AG04449 (cell line): ENCODE measurements at regions not wholly inside any gene's neighbourhood (a gene's known extent, or its start where the extent isn't known, plus 50 kb on each side); places are given as distances from the start of the nearest gene placed in this dataset.

Source experiments
- CTCF ChIA-PET: fragments of 350-600 bp; formaldehyde crosslinking; extraction: SDS; loops from one replicate; lab custom pipeline; 2021; ENCODE audit warnings: antibody characterized with exemption; lab: Yijun Ruan, JAX
- POLR2A ChIA-PET: fragments of 400-600, 350-600 bp; formaldehyde crosslinking; extraction: SDS; loops from one replicate; lab custom pipeline; 2020; ENCODE audit warnings: antibody characterized with exemption, inconsistent platforms; lab: Yijun Ruan, JAX
- DNase-seq: peaks from one replicate; pipeline ENCODE4 v3.0.0-alpha.2; 2010; ENCODE audit warnings: low read depth, low spot score
- H3K4me3 ChIP-seq: 2 replicates; pipeline ENCODE4 v1.5.1; 2011; ENCODE audit warnings: low read depth, mild to moderate bottlenecking, control low read depth, low read length
- TF ChIP-seq, protein P1 (sequence below): IDR thresholded peaks from one replicate; pipeline ENCODE4 v1.5.1; 2011; ENCODE audit warnings: mild to moderate bottlenecking, moderate library complexity, low read length, control low read depth, inconsistent platforms; ENCODE audit not compliant: insufficient read depth; ENCODE audit errors: missing control alignments

DNA sequence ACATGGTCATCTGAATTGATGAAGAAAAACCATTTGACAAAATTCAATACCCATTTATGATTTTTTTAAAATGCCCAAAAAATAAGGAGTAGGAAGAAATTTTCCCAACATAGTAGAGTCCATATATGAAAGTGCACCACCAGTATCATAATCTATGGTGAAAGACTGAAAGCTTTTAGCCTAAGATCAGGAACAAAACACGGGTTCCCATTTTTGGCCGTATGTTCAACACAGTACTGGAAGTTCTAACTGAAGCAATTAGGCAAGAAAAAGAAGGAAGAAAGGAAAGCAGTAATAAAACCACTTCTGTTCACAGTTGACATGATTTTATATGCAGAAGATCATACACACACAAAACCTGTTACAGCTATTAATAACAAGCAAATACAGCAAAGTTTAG lies 227.8 kb upstream of the RAB4A start:
- CTCF ChIA-PET, result no interaction called here
- no peak for DNase-seq
- POLR2A ChIA-PET, result no interaction called here
- no peak overlapping the region for H3K4me3 ChIP-seq
- TF ChIP-seq, protein P1, sequence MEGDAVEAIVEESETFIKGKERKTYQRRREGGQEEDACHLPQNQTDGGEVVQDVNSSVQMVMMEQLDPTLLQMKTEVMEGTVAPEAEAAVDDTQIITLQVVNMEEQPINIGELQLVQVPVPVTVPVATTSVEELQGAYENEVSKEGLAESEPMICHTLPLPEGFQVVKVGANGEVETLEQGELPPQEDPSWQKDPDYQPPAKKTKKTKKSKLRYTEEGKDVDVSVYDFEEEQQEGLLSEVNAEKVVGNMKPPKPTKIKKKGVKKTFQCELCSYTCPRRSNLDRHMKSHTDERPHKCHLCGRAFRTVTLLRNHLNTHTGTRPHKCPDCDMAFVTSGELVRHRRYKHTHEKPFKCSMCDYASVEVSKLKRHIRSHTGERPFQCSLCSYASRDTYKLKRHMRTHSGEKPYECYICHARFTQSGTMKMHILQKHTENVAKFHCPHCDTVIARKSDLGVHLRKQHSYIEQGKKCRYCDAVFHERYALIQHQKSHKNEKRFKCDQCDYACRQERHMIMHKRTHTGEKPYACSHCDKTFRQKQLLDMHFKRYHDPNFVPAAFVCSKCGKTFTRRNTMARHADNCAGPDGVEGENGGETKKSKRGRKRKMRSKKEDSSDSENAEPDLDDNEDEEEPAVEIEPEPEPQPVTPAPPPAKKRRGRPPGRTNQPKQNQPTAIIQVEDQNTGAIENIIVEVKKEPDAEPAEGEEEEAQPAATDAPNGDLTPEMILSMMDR, result no peak

DNA sequence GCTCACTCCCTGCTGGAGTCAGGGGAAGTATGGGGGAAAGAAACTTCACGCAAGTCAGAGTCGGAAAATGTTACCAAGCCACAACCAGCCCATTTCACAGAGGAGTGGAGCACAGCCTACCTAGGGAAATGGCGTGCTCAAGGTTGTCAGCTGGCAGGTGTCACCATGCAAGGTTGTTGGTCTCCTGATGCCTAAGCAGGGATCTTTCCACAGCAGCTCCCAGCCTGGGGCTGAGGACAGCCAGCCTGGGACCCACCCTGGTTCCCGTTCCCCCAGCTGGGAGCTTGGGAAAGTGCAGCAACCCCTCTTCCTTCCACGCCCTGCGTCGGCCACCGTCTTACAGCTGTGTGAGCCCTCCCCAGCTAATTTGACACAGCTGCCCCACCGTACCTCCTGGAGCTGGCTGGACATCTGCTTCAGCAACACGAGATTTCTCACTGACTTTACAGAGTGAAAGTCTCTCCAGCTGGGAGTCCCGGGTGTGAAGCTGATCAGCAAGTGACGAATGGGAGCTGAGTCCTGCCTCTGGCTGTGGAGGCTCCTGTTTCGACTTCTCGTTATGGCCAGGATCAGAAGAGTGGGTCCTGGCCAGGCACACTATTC lies 224.6 kb upstream of the RAB4A start:
- CTCF ChIA-PET, result no interaction called here
- no peak overlapping the region for H3K4me3 ChIP-seq
- POLR2A ChIA-PET, result no interaction called here
- DNase-seq, result no peak
- TF ChIP-seq, protein P1, result no peak

DNA sequence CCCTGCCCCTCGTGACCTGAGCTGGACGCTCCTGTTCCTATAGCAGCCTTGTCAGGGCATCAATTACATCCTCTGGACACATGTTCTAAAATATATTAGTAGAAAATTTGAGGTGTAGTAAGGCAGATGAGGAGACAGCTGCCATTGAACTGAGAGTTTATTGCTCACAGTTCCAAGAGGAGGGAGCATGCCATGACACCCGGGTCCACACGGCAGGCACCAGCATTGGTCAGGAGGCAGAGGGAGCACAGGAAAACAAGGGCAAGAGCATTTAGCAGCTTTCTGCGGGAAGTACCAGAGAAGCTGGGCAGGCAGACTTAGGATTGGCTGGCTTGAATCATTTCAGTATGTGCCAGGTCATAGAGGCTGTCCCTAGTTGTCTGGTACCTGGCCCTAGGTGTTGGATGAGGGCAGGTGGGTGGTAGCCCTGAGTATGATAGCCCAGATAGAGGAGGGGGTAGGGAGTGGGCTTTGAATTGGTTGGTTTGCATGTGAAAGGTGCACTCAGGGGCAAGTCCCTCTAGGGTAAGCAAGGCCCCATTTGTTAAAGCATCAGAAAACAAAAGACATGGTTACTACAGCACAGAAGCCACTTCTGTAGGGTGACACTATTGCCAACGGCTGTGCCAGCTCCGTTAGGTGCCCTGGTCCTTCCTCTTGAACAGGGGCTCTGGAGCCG lies 223.6 kb upstream of the RAB4A start:
- TF ChIP-seq, protein P1, result no peak
- POLR2A ChIA-PET, result no interaction called here
- CTCF ChIA-PET, result no interaction called here
- DNase-seq, result no peak
- no peak overlapping the region for H3K4me3 ChIP-seq

DNA sequence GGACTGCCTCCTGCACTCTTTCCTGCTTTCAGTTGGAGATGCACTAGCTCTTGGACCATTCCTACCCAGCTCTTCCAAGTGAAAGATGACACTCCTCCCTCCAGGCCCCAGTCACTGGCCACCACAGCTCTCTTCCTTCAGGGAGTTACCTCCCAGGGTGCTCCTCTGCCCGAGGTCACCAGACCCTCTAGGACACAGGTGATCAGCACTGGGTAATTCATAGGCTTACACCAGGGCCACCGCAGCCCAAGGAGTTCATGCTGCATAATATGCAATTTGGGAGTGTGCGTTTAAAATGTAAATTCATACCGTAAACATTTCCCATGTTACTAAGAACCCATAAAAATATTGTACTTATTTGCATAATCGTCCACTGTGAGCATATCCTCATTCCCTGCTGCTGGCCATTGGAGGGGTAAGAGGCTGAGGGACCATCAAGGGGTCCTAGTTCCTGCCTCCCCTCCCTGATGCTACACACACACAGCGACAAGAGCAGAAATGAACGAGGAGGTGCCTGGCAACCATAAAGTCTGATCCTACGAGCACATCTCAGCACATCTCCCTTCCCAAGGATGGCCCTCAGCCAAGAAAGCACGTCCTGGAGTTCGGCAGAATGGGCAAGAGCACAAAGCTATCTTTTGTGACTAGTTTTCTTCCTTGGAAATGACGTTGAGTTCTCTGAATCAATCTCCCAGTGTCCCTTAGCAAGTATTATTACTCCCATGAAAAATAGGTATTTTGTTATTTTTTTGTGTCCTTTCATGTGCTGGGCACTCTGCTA lies 222.9 kb upstream of the RAB4A start:
- TF ChIP-seq, protein P1, result no peak
- no peak overlapping the region for H3K4me3 ChIP-seq
- no peak for DNase-seq
- ChIA-PET POLR2A (no interaction called here), CTCF (no interaction called here)

DNA sequence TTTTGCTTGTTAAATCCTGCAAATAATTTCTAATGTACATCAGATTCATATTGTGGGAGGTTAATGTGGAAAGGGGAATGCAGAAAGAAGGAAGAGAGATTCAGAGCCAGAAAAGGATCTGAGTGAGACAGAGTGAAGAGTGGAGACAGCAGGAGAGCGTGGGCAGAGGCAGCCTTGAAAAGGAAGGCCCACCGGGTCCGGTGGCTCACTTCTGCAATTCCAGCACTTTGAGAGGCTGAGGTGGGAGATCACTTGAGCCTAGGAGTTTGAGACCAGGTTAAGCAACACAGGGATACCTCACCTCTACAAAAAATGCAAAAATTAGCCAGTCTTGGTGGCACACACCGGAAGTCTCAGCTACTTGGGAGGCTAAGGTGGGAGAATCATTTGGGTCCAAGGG lies 222.0 kb upstream of the RAB4A start:
- POLR2A ChIA-PET, result no interaction called here
- TF ChIP-seq, protein P1, result no peak
- DNase-seq, result no peak
- no peak overlapping the region for H3K4me3 ChIP-seq
- CTCF ChIA-PET, result no interaction called here

DNA sequence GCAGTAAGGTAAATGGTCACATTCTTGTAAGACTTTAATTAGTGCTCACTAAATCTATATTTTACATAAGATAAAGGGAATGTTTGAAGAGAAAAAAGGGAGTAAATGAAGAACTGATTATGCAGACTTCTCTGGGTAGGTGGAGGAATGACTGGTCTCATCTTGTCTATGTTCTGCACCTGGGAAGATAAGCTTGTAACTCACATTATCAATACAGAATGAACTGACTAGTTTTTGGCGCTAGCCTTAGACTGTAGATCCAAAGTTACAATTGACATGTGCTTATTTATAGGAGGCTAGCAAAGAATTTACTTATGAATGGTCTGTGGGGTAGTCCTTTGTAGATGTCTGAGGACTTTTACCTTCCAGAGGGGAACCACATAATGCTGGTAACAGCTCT lies 214.9 kb upstream of the RAB4A start:
- ChIA-PET POLR2A (no interaction called here), CTCF (no interaction called here)
- TF ChIP-seq, protein P1, result no peak
- no peak overlapping the region for H3K4me3 ChIP-seq
- no peak for DNase-seq
